ENCODE measurements at regions not wholly inside any gene's neighbourhood (a gene's known extent, or its start where the extent isn't known, plus 50 kb on each side); places are given as distances from the start of the nearest gene placed in this dataset.

DNA sequence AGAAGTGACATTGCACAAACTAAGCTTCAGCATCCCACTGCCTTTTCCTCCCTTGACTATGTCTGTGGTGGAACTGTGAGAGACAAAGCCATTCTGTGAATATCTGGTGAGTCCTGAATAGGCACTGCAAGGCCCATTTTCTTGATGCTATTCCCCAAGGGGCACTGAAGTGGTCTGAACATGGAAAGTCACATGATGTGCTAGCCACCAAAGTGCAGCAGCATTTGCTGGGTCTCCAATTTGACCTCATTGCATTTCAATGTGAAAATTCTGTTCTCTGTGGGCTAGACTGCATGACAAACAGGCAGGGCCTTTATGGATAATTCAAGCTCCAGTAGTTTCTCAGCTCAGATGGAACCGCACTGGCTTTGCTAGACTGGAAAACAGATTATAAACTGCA is 627.4 kb upstream of the BOD1L1 start:
- H3F3A ChIP-seq (ENCODE audit: control insufficient read depth, insufficient read depth) = no peaks in the 10 kb centered on the region
- H3K9me3 ChIP-seq (ENCODE audit: control insufficient read depth, insufficient read depth, low read length) = no peaks in the 10 kb centered on the region
- no peak overlapping the region for H3K4me2 ChIP-seq (ENCODE audit: low read length)
- no peaks in the 10 kb centered on the region for H4K20me1 ChIP-seq (ENCODE audit: control insufficient read depth, insufficient read depth, low read depth, low read length)
- no peaks in the 10 kb centered on the region for H3K27me3 ChIP-seq (ENCODE audit: control insufficient read depth, low read length)
- no peaks in the 10 kb centered on the region for H3K36me3 ChIP-seq (ENCODE audit: control insufficient read depth, low read length)
- no peak overlapping the region for H3K27ac ChIP-seq (ENCODE audit: low read depth, low read length)
- TF ChIP-seq, protein P1, sequence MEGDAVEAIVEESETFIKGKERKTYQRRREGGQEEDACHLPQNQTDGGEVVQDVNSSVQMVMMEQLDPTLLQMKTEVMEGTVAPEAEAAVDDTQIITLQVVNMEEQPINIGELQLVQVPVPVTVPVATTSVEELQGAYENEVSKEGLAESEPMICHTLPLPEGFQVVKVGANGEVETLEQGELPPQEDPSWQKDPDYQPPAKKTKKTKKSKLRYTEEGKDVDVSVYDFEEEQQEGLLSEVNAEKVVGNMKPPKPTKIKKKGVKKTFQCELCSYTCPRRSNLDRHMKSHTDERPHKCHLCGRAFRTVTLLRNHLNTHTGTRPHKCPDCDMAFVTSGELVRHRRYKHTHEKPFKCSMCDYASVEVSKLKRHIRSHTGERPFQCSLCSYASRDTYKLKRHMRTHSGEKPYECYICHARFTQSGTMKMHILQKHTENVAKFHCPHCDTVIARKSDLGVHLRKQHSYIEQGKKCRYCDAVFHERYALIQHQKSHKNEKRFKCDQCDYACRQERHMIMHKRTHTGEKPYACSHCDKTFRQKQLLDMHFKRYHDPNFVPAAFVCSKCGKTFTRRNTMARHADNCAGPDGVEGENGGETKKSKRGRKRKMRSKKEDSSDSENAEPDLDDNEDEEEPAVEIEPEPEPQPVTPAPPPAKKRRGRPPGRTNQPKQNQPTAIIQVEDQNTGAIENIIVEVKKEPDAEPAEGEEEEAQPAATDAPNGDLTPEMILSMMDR (IDR thresholded peaks at IDR 0.05; ENCODE audit: low read depth, low read length, poor library complexity, severe bottlenecking) = no peak
- no peak for TF ChIP-seq EZH2phosphoT487 (IDR thresholded peaks at IDR 0.05; ENCODE audit: borderline replicate concordance, low read length)
- no peaks in the 10 kb centered on the region for H3K9me2 ChIP-seq (replicated peaks; ENCODE audit: control insufficient read depth, low read length)
- no peak overlapping the region for H3K4me3 ChIP-seq (ENCODE audit: low read length)
- H3K4me1 ChIP-seq (ENCODE audit: control insufficient read depth, low read length) = no peaks in the 10 kb centered on the region
- H3K79me2 ChIP-seq (ENCODE audit: control insufficient read depth, low read length) = no peaks in the 10 kb centered on the region

GRCh38 chr4:14257903-14258302 is 630.4 kb upstream of the BOD1L1 start:
- H3K36me3 ChIP-seq (ENCODE audit: control insufficient read depth, low read length) = no peaks in the 10 kb centered on the region
- no peaks in the 10 kb centered on the region; the same call in 1 of the 2 replicates for H3K9me2 ChIP-seq (replicated peaks; ENCODE audit: control insufficient read depth, low read length)
- no peaks in the 10 kb centered on the region for H3K4me1 ChIP-seq (ENCODE audit: control insufficient read depth, low read length)
- no peaks in the 10 kb centered on the region for H4K20me1 ChIP-seq (ENCODE audit: control insufficient read depth, insufficient read depth, low read depth, low read length)
- no peak overlapping the region for H3K4me3 ChIP-seq (ENCODE audit: low read length)
- no peaks in the 10 kb centered on the region for H3K9me3 ChIP-seq (ENCODE audit: control insufficient read depth, insufficient read depth, low read length)
- H3K4me2 ChIP-seq (ENCODE audit: low read length) = no peak overlapping the region
- H3K27me3 ChIP-seq (ENCODE audit: control insufficient read depth, low read length) = no peaks in the 10 kb centered on the region
- TF ChIP-seq, protein P1 (IDR thresholded peaks at IDR 0.05; ENCODE audit: low read depth, low read length, poor library complexity, severe bottlenecking) = no peak
- no peak for TF ChIP-seq EZH2phosphoT487 (IDR thresholded peaks at IDR 0.05; ENCODE audit: borderline replicate concordance, low read length)
- H3F3A ChIP-seq (ENCODE audit: control insufficient read depth, insufficient read depth) = no peaks in the 10 kb centered on the region
- H3K27ac ChIP-seq (ENCODE audit: low read depth, low read length) = no peak overlapping the region
- no peaks in the 10 kb centered on the region for H3K79me2 ChIP-seq (ENCODE audit: control insufficient read depth, low read length)

DNA sequence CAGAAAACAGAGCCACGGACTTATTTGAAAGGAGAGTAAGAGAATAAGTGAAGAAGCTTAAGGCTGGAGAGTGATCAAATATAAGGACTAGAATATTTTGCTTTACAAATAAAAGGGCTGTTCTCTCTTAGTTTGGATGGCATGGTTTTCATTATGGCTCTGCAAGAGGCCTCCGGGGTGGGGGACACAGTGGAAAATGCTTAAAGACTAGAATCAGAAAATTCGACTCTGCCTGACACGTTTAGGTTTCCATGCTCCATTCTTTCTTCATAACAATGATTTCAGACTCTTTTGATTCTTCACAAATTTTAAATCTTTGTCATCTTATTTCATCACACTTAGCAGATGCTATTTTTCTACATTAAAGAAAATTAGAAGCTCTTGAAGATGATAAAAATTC is 632.4 kb upstream of the BOD1L1 start:
- TF ChIP-seq EZH2phosphoT487 (IDR thresholded peaks at IDR 0.05; ENCODE audit: borderline replicate concordance, low read length) = no peak
- TF ChIP-seq, protein P1 (IDR thresholded peaks at IDR 0.05; ENCODE audit: low read depth, low read length, poor library complexity, severe bottlenecking) = no peak
- H3K36me3 ChIP-seq (ENCODE audit: control insufficient read depth, low read length) = no peaks in the 10 kb centered on the region
- no peak overlapping the region for H3K4me3 ChIP-seq (ENCODE audit: low read length)
- H3K79me2 ChIP-seq (ENCODE audit: control insufficient read depth, low read length) = no peaks in the 10 kb centered on the region
- no peaks in the 10 kb centered on the region for H3K9me3 ChIP-seq (ENCODE audit: control insufficient read depth, insufficient read depth, low read length)
- H3K9me2 ChIP-seq (replicated peaks; ENCODE audit: control insufficient read depth, low read length) = no peaks in the 10 kb centered on the region; the same call in 1 of the 2 replicates
- H3F3A ChIP-seq (ENCODE audit: control insufficient read depth, insufficient read depth) = no peaks in the 10 kb centered on the region
- H3K4me1 ChIP-seq (ENCODE audit: control insufficient read depth, low read length) = no peaks in the 10 kb centered on the region
- H3K27ac ChIP-seq (ENCODE audit: low read depth, low read length) = no peak overlapping the region
- H3K27me3 ChIP-seq (ENCODE audit: control insufficient read depth, low read length) = no peaks in the 10 kb centered on the region
- H3K4me2 ChIP-seq (ENCODE audit: low read length) = no peak overlapping the region
- no peaks in the 10 kb centered on the region for H4K20me1 ChIP-seq (ENCODE audit: control insufficient read depth, insufficient read depth, low read depth, low read length)

All from DOHH2 (cell line).